Activated CD8-positive, alpha-beta memory T cell treated with anti-CD3 and anti-CD28 coated beads, Interleukin-2, amount 10 ng/mL, durations not matched to agents 7 days and 5 days (primary cell): ENCODE measurements at regions not wholly inside any gene's neighbourhood (a gene's known extent, or its start where the extent isn't known, plus 50 kb on each side); places are given as distances from the start of the nearest gene placed in this dataset.

Experiments
- ATAC-seq: fragments of 150-1000 bp; cut with Tn5 transposase; one replicate; pipeline ENCODE4 v1.10.0; 2021; ENCODE audit warnings: moderate library complexity
- CTCF ChIA-PET: fragments of 350-600 bp; sonication (Branson Sonifier 250); formaldehyde crosslinking; loops from one replicate; lab custom pipeline; 2021; ENCODE audit warnings: antibody characterized with exemption; lab: Charles Lee
- DNase-seq: peaks from one replicate; pipeline ENCODE4 v3.0.0-alpha.2; 2020
- H3K27ac Mint-ChIP-seq: one replicate; pipeline ENCODE4 v1.8.0; 2021; ENCODE audit warnings: mild to moderate bottlenecking, mixed read lengths
- H3K27me3 Mint-ChIP-seq: one replicate; pipeline ENCODE4 v1.8.0; 2021; ENCODE audit warnings: mixed read lengths
- H3K36me3 Mint-ChIP-seq: one replicate; pipeline ENCODE4 v1.8.0; 2021; ENCODE audit warnings: mild to moderate bottlenecking, mixed read lengths
- H3K4me1 Mint-ChIP-seq: one replicate; pipeline ENCODE4 v1.8.0; 2021; ENCODE audit warnings: mixed read lengths
- H3K4me3 Mint-ChIP-seq: one replicate; pipeline ENCODE4 v1.8.0; 2021; ENCODE audit warnings: mild to moderate bottlenecking, moderate library complexity, mixed read lengths
- H3K9me3 Mint-ChIP-seq: one replicate; pipeline ENCODE4 v1.8.0; 2022; ENCODE audit warnings: low read depth, mixed read lengths

DNA sequence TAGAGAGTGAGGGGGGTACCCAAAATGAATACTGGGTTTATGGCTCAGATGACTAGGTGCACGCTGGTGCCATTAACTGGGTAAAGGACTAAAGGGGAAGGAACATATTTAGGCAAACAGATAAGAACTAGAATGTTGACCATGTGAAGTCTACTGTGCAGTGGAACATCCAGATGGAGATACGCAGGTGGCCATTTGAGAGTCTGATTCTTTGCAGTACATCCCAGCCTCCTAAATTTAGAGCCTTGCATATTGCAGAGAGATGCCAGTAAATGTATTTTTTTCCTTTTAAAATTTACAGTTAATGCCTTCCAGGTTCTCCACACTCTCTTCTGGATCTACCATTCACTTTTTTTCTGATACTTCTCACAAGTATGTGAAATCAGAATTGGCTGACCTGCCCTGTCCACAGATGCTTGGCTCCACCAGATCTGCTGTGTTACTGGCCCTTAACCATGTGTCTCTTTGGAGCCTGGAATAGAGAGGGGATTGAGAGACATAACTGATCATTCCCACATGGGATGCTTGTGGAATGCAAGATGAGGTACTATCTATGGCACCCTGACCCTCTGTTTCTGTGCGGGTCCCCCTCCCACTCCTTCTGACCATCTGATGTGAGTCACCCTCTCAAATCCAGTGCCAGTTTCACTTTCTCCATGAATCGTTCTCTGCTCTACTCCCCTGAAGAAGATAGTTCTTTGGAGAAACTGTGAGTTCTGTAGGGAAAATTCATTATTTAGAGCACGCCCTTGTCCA, 77.0 kb upstream of the NCAM1 start:
- ATAC-seq: no peak
- Mint-ChIP-seq H3K27ac (no peak overlapping the region), H3K27me3 (peaks cover 5% of the 10 kb centered on the region), H3K9me3 (no peaks in the 10 kb centered on the region), H3K36me3 (peaks cover 2% of the 10 kb centered on the region), H3K4me1 (peaks cover 32% of the 10 kb centered on the region), H3K4me3 (no peak overlapping the region)
- CTCF ChIA-PET: no interaction called here
- no peak for DNase-seq

DNA sequence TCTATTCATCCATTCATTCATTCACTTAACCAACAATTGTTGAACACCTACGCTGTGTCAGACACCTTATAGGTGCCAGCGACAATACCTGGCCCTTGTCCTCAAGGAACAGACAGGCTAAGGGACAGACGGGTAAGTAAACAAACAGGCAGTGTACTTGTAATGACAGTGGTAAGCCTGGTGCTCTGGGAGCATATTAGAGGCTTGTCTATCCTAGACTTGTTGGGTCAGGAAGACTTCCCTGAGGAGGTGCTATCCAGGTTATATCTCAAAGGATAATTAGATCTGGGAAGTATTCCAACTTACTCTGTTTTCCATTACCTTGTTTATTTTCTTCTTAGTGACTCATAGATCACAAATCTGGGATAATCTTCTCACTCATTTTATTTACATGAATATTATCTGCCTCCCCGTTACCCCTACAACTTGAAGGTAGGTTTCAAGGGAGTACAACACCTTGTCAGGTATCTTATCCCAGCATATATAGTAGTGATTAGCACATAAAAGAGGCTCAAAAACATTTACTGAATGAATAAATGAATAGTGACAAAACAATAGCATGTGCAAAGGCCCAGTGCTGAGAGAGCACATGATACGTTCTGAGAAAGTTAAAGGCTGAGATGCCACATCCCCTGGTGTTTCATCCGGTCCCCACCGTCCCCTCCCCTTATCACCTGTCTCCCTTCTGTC, 75.3 kb upstream of the NCAM1 start:
- H3K36me3 Mint-ChIP-seq: peaks cover 2% of the 10 kb centered on the region
- CTCF ChIA-PET: no interaction called here
- peaks cover 14% of the 10 kb centered on the region for H3K27me3 Mint-ChIP-seq
- peaks cover 15% of the 10 kb centered on the region for H3K4me1 Mint-ChIP-seq
- ATAC-seq: no peak
- no peaks in the 10 kb centered on the region for H3K9me3 Mint-ChIP-seq
- H3K4me3 Mint-ChIP-seq: no peak overlapping the region
- no peak overlapping the region for H3K27ac Mint-ChIP-seq
- no peak for DNase-seq

- ATAC-seq (no peak), DNase-seq (no peak)
- no peaks in the 10 kb centered on the region for H3K9me3 Mint-ChIP-seq
- H3K27me3 Mint-ChIP-seq: peaks cover 21% of the 10 kb centered on the region
- H3K4me3 Mint-ChIP-seq: no peak overlapping the region
- peaks cover 7% of the 10 kb centered on the region for H3K4me1 Mint-ChIP-seq
- CTCF ChIA-PET: no interaction called here
- H3K27ac Mint-ChIP-seq: no peak overlapping the region
- H3K36me3 Mint-ChIP-seq: peaks cover 2% of the 10 kb centered on the region
Measured at GRCh38 chr11:112886434-112887370, 74.5 kb upstream of the NCAM1 start.

DNA sequence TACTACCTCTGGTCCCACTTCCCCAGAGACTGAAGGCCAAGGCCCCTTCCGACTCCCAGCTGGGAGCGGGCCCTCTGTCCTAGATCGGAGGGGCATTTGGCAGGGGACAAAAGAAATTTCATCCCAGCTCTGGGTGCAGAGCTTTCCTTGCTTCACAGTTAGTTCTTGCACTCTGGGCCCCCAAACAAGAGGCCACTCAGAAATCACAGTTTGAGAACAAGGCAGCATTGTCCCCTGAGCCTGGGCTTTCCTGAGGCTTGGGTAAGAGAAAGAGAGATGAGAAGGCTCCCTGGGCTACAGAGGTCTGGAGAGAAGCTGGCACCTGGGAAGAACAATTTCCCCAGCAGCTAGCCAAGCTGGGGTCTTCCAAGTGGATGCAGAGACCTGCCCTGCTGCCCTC, 71.8 kb upstream of the NCAM1 start:
- no peaks in the 10 kb centered on the region for H3K9me3 Mint-ChIP-seq
- no peaks in the 10 kb centered on the region for H3K36me3 Mint-ChIP-seq
- H3K27ac Mint-ChIP-seq: no peak overlapping the region
- CTCF ChIA-PET: no interaction called here
- peaks cover 5% of the 10 kb centered on the region for H3K4me1 Mint-ChIP-seq
- DNase-seq (no peak), ATAC-seq (no peak)
- H3K27me3 Mint-ChIP-seq: peaks cover 46% of the 10 kb centered on the region
- no peak overlapping the region for H3K4me3 Mint-ChIP-seq

- no peak overlapping the region for H3K4me3 Mint-ChIP-seq
- H3K27ac Mint-ChIP-seq: no peak overlapping the region
- ATAC-seq (no peak), DNase-seq (no peak)
- peaks cover 50% of the 10 kb centered on the region for H3K27me3 Mint-ChIP-seq
- no peaks in the 10 kb centered on the region for H3K4me1 Mint-ChIP-seq
- no peaks in the 10 kb centered on the region for H3K36me3 Mint-ChIP-seq
- CTCF ChIA-PET: no interaction called here
- H3K9me3 Mint-ChIP-seq: no peaks in the 10 kb centered on the region
Measured at GRCh38 chr11:112899235-112900006, 61.8 kb upstream of the NCAM1 start.

GRCh38 chr11:112901924-112902323, 59.3 kb upstream of the NCAM1 start:
- no peaks in the 10 kb centered on the region for H3K36me3 Mint-ChIP-seq
- no peak for ATAC-seq
- H3K27ac Mint-ChIP-seq: no peak overlapping the region
- DNase-seq: no peak
- H3K9me3 Mint-ChIP-seq: no peaks in the 10 kb centered on the region
- no peaks in the 10 kb centered on the region for H3K4me1 Mint-ChIP-seq
- CTCF ChIA-PET: no interaction called here
- no peak overlapping the region for H3K4me3 Mint-ChIP-seq
- peaks cover 42% of the 10 kb centered on the region for H3K27me3 Mint-ChIP-seq

DNA sequence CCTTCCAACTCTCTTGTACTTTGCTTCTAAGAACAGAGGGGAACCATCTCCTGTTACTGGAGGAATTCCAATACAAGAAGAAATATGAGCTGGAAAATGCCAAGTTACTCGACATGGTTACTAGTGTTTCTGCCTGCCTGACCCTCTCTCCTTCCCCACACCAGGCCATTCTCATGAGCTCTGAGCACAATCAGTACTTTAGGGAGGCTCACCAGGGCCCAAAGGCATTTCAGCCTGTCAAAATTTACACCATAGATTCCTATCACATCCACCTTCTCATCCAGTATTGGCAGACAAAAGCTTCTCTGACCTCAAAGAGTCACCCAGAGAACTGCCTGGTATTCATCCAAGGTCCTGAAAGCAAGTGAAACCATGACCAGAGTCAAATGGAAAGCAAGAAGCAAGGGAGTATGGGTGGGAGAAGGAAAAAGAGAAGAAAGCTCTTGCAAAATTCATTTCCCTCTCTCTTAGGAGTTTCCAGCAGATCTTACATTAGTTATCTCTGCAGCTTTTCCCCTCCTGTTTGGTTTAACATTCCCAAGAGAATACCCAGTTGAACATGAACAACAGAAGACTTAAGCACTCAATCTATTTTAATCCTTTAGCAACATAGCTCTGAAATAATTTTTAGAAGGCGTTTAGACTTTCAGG, 58.7 kb upstream of the NCAM1 start:
- CTCF ChIA-PET: no interaction called here
- Mint-ChIP-seq H3K4me3 (no peak overlapping the region), H3K27ac (no peak overlapping the region), H3K4me1 (no peaks in the 10 kb centered on the region), H3K27me3 (peaks cover 43% of the 10 kb centered on the region), H3K36me3 (no peaks in the 10 kb centered on the region), H3K9me3 (no peaks in the 10 kb centered on the region)
- no peak for DNase-seq
- no peak for ATAC-seq

DNA sequence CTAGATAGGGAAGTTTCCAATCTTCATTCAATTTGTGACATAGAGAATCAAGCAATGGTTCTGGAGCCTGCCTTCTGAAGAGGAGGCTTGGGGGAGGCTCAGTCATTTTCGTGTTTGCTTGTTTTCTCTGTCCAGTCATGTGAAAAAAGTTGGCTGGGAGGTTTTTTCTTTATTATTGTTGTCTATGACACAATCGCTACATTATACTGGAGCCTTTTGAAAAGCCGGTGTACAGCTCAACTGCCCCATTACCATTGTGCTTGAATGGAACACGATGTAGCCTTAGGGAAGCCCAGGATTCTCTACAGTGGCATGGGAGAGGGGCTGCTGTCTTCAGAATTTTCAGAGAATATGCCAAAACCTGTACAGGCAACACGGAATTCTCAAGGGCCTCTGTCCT, 57.9 kb upstream of the NCAM1 start:
- no peak overlapping the region for H3K4me3 Mint-ChIP-seq

DNA sequence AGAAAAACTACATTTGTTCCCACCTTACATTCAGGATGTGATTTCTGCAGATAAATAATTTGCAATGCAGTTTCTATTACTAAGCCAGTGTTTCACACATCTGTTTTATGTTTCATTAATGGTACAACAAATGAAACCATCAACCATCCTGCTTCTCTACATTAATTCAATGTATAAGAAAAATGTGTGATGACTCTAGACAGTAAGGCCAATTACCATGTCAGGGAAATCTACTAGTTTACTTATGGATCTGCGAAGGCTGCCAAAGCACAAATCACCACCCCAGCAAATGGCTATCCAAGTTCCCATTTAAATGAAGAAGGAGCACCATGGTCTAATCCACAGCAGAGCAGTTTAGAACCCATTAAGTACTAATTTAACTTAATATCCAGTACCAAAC, 50.1 kb upstream of the NCAM1 start:
- H3K4me3 Mint-ChIP-seq: no peak overlapping the region
- no peaks in the 10 kb centered on the region for H3K9me3 Mint-ChIP-seq
- H3K36me3 Mint-ChIP-seq: no peaks in the 10 kb centered on the region
- CTCF ChIA-PET: no interaction called here
- no peak overlapping the region for H3K27ac Mint-ChIP-seq
- H3K4me1 Mint-ChIP-seq: no peaks in the 10 kb centered on the region
- ATAC-seq (no peak), DNase-seq (no peak)
- H3K27me3 Mint-ChIP-seq: peaks cover 39% of the 10 kb centered on the region

More for the DNA sequence above, 57.9 kb upstream of the NCAM1 start:
- ATAC-seq: no peak
- DNase-seq: no peak
- CTCF ChIA-PET: no interaction called here
- H3K4me1 Mint-ChIP-seq: no peaks in the 10 kb centered on the region
- no peak overlapping the region for H3K27ac Mint-ChIP-seq
- no peaks in the 10 kb centered on the region for H3K9me3 Mint-ChIP-seq
- no peaks in the 10 kb centered on the region for H3K36me3 Mint-ChIP-seq
- peaks cover 47% of the 10 kb centered on the region for H3K27me3 Mint-ChIP-seq
